Central memory CD8-positive, alpha-beta T cell (primary cell): ENCODE measurements at regions not wholly inside any gene's neighbourhood (a gene's known extent, or its start where the extent isn't known, plus 50 kb on each side); places are given as distances from the start of the nearest gene placed in this dataset.

Experiments
- ATAC-seq: fragments of 150-1000 bp; cut with Tn5 transposase; replicated peaks from 2 replicates; pipeline ENCODE4 v1.10.0; 2022; ENCODE audit warnings: mild to moderate bottlenecking, moderate FRiP score, moderate number of reproducible peaks; ENCODE audit not compliant: poor library complexity, severe bottlenecking; ENCODE audit errors: extremely low read depth
- DNase-seq, 2 donors: peaks; one replicate each; pipeline ENCODE4 v3.0.0; 2021; ENCODE audit warnings: low spot score in 2 of 2
- H3K27ac Mint-ChIP-seq: one replicate; pipeline ENCODE4 v1.8.0; 2022; ENCODE audit warnings: low read depth, mild to moderate bottlenecking, moderate library complexity, mixed read lengths
- H3K27me3 Mint-ChIP-seq: one replicate; pipeline ENCODE4 v1.8.0; 2022; ENCODE audit warnings: mixed read lengths
- H3K36me3 Mint-ChIP-seq: one replicate; pipeline ENCODE4 v1.8.0; 2022; ENCODE audit warnings: mild to moderate bottlenecking, moderate library complexity, mixed read lengths; ENCODE audit not compliant: insufficient read depth
- H3K4me1 Mint-ChIP-seq: one replicate; pipeline ENCODE4 v1.8.0; 2022; ENCODE audit warnings: mixed read lengths
- H3K4me3 Mint-ChIP-seq: one replicate; pipeline ENCODE4 v1.8.0; 2022; ENCODE audit warnings: mild to moderate bottlenecking, moderate library complexity, mixed read lengths
- H3K9me3 Mint-ChIP-seq: one replicate; pipeline ENCODE4 v1.8.0; 2022; ENCODE audit warnings: mixed read lengths

- Mint-ChIP-seq H3K27ac (no peak overlapping the region), H3K4me1 (no peaks in the 10 kb centered on the region), H3K9me3 (no peaks in the 10 kb centered on the region), H3K4me3 (no peak overlapping the region), H3K27me3 (peaks cover 46% of the 10 kb centered on the region), H3K36me3 (no peaks in the 10 kb centered on the region)
- ATAC-seq, result no peak
- no peak for DNase-seq
Measured at GRCh38 chr6:160917572-160917971, 74.0 kb upstream of the MAP3K4 start.

GRCh38 chr6:160919723-160920440, 71.7 kb upstream of the MAP3K4 start:
- H3K4me3 Mint-ChIP-seq, result no peak overlapping the region
- no peaks in the 10 kb centered on the region for H3K36me3 Mint-ChIP-seq
- H3K27me3 Mint-ChIP-seq, result peaks cover 57% of the 10 kb centered on the region
- no peak for ATAC-seq
- H3K27ac Mint-ChIP-seq, result no peak overlapping the region
- H3K9me3 Mint-ChIP-seq, result no peaks in the 10 kb centered on the region
- DNase-seq, result no peak
- H3K4me1 Mint-ChIP-seq, result no peaks in the 10 kb centered on the region

GRCh38 chr6:160921095-160921494, 70.5 kb upstream of the MAP3K4 start:
- no peak for DNase-seq
- H3K4me1 Mint-ChIP-seq, result no peaks in the 10 kb centered on the region
- H3K27me3 Mint-ChIP-seq, result peaks cover 69% of the 10 kb centered on the region
- H3K27ac Mint-ChIP-seq, result no peak overlapping the region
- H3K4me3 Mint-ChIP-seq, result no peak overlapping the region
- no peaks in the 10 kb centered on the region for H3K36me3 Mint-ChIP-seq
- no peak for ATAC-seq
- no peaks in the 10 kb centered on the region for H3K9me3 Mint-ChIP-seq

- H3K27me3 Mint-ChIP-seq, result peaks cover 80% of the 10 kb centered on the region
- peak overlapping the region; percentile 36 for H3K27ac Mint-ChIP-seq
Measured at GRCh38 chr6:160926281-160927276, 65.0 kb upstream of the MAP3K4 start.

GRCh38 chr6:160927416-160927815, 64.2 kb upstream of the MAP3K4 start:
- H3K4me3 Mint-ChIP-seq, result no peak overlapping the region
- DNase-seq (no peak), ATAC-seq (no peak)
- no peaks in the 10 kb centered on the region for H3K4me1 Mint-ChIP-seq
- H3K27me3 Mint-ChIP-seq, result peaks cover 71% of the 10 kb centered on the region
- H3K9me3 Mint-ChIP-seq, result no peaks in the 10 kb centered on the region
- H3K36me3 Mint-ChIP-seq, result no peaks in the 10 kb centered on the region
- no peak overlapping the region for H3K27ac Mint-ChIP-seq

More at GRCh38 chr6:160926281-160927276, 65.0 kb upstream of the MAP3K4 start:
- no peak for ATAC-seq
- Mint-ChIP-seq H3K4me3 (no peak overlapping the region), H3K36me3 (no peaks in the 10 kb centered on the region), H3K9me3 (no peaks in the 10 kb centered on the region), H3K4me1 (no peaks in the 10 kb centered on the region)
- DNase-seq, result no peak

GRCh38 chr6:160929361-160929760, 62.2 kb upstream of the MAP3K4 start:
- Mint-ChIP-seq H3K4me3 (no peak overlapping the region), H3K9me3 (no peaks in the 10 kb centered on the region), H3K36me3 (no peaks in the 10 kb centered on the region), H3K27ac (no peak overlapping the region), H3K4me1 (no peaks in the 10 kb centered on the region), H3K27me3 (peaks cover 59% of the 10 kb centered on the region)
- ATAC-seq (no peak), DNase-seq (no peak)

GRCh38 chr6:160929831-160930230, 61.7 kb upstream of the MAP3K4 start:
- DNase-seq (no peak), ATAC-seq (no peak)
- Mint-ChIP-seq H3K27me3 (peaks cover 56% of the 10 kb centered on the region), H3K9me3 (no peaks in the 10 kb centered on the region), H3K27ac (no peak overlapping the region), H3K4me1 (no peaks in the 10 kb centered on the region), H3K36me3 (no peaks in the 10 kb centered on the region), H3K4me3 (no peak overlapping the region)

GRCh38 chr6:160930547-160931377, 60.8 kb upstream of the MAP3K4 start:
- ATAC-seq, result peak; percentile 24

GRCh38 chr6:160931378-160932310, 59.9 kb upstream of the MAP3K4 start:
- Mint-ChIP-seq H3K27ac (no peak overlapping the region), H3K4me1 (no peaks in the 10 kb centered on the region), H3K27me3 (peaks cover 38% of the 10 kb centered on the region), H3K4me3 (no peak overlapping the region), H3K36me3 (no peaks in the 10 kb centered on the region), H3K9me3 (no peaks in the 10 kb centered on the region)
- ATAC-seq, result no peak
- DNase-seq, result no peak

More at GRCh38 chr6:160930547-160931377, 60.8 kb upstream of the MAP3K4 start:
- Mint-ChIP-seq H3K9me3 (no peaks in the 10 kb centered on the region), H3K4me1 (no peaks in the 10 kb centered on the region), H3K27me3 (peaks cover 47% of the 10 kb centered on the region), H3K36me3 (no peaks in the 10 kb centered on the region), H3K27ac (no peak overlapping the region), H3K4me3 (no peak overlapping the region)
- DNase-seq, result peak; percentile 27 to 28

- Mint-ChIP-seq H3K27me3 (peaks cover 31% of the 10 kb centered on the region), H3K4me1 (no peaks in the 10 kb centered on the region), H3K27ac (no peak overlapping the region), H3K4me3 (no peak overlapping the region), H3K9me3 (no peaks in the 10 kb centered on the region), H3K36me3 (no peaks in the 10 kb centered on the region)
- no peak for ATAC-seq
- no peak for DNase-seq
Measured at GRCh38 chr6:160933256-160933655, 58.3 kb upstream of the MAP3K4 start.

- Mint-ChIP-seq H3K4me1 (no peaks in the 10 kb centered on the region), H3K27me3 (peaks cover 25% of the 10 kb centered on the region), H3K27ac (no peak overlapping the region), H3K9me3 (no peaks in the 10 kb centered on the region), H3K4me3 (no peak overlapping the region), H3K36me3 (no peaks in the 10 kb centered on the region)
- DNase-seq, result no peak
- ATAC-seq, result no peak
Measured at GRCh38 chr6:160934157-160934556, 57.4 kb upstream of the MAP3K4 start.
